HepG2 (cell line): ENCODE measurements at regions not wholly inside any gene's neighbourhood (a gene's known extent, or its start where the extent isn't known, plus 50 kb on each side); places are given as distances from the start of the nearest gene placed in this dataset.

Source experiments
- ATAC-seq: fragments of 200-7000 bp; cut with Tn5 transposase; 3 replicates; pipeline ENCODE4 v1.9.1; 2020; ENCODE audit warnings: mild to moderate bottlenecking, moderate library complexity
- BruUV-seq: library from RNA; stranded (reverse); fragments of 400-500 nt; replicated peaks from 2 replicates; lab custom pipeline; 2021; lab: Mats Ljungman, UMichigan
- CTCF ChIA-PET: fragments of 300-600 bp; formaldehyde crosslinking; extraction: SDS; loops from one replicate; lab custom pipeline; 2021; ENCODE audit warnings: low total read pairs, inconsistent platforms, low intra/inter-chr PET ratio; lab: Yijun Ruan, JAX
- POLR2A ChIA-PET: fragments of 350-600 bp; sonication (Branson Sonifier 250); formaldehyde crosslinking; loops from one replicate; lab custom pipeline; 2020; ENCODE audit warnings: antibody characterized with exemption, inconsistent platforms; lab: Yijun Ruan, JAX
- DNase-seq: peaks from one replicate; pipeline ENCODE4 v3.0.0-alpha.2; 2015; ENCODE audit warnings: low spot score
- FAIRE-seq: peaks from 3 replicates; lab custom pipeline; 2011; peaks lifted over from hg19 to GRCh38; lab: Jason Lieb, UNC
- H2AFZ ChIP-seq: one replicate; pipeline ENCODE4 v1.6.1; 2011; ENCODE audit warnings: low read length, inconsistent platforms
- H3K27ac ChIP-seq: fragments of 300-600 bp; 3 replicates; pipeline ENCODE4 v1.8.0; 2011; ENCODE audit warnings: mixed run types, mild to moderate bottlenecking, mixed read lengths, low read length, inconsistent platforms; ENCODE audit not compliant: insufficient read depth; ENCODE audit errors: extremely low read length
- H3K27me3 ChIP-seq, 2 experiments: fragments of 200-600 bp in 1 of 2; 2 replicates in 1 of 2; 3 replicates in 1 of 2; pipeline versions ENCODE4 v1.6.0 to v1.8.0; 2011; ENCODE audit warnings: low read length in 2 of 2, mild to moderate bottlenecking in 2 of 2, moderate library complexity in 2 of 2, inconsistent platforms in 1 of 2; ENCODE audit not compliant: insufficient read depth in 2 of 2, control insufficient read depth in 1 of 2
- H3K36me3 ChIP-seq, 2 experiments: fragments of 200-600 bp in 1 of 2; replicated peaks in 1 of 2; 2 replicates in 1 of 2; 3 replicates in 1 of 2; pipeline versions ENCODE4 v1.5.1 to v1.8.0; 2011; ENCODE audit warnings: low read length in 2 of 2, inconsistent platforms in 1 of 2; ENCODE audit not compliant: insufficient read depth in 2 of 2, control insufficient read depth in 1 of 2
- H3K4me1 ChIP-seq: 2 replicates; pipeline ENCODE4 v1.5.1; 2012; ENCODE audit warnings: low read length, inconsistent platforms; ENCODE audit not compliant: insufficient read depth
- H3K4me2 ChIP-seq: 2 replicates; pipeline ENCODE4 v1.6.0; 2011; ENCODE audit warnings: low read depth, low read length, inconsistent platforms
- H3K4me3 ChIP-seq, 3 experiments: fragments of 200-600 bp in 1 of 3; sonication (generic), shearing (Covaris generic) in 1 of 3; replicated peaks in 1 of 3; 2 replicates each; pipeline ENCODE4 v1.5.1; 2011 to 2016; ENCODE audit warnings: low read length in 3 of 3, inconsistent platforms in 2 of 3, low read depth in 2 of 3, mild to moderate bottlenecking in 2 of 3, control low read depth in 1 of 3, mixed read lengths in 1 of 3; ENCODE audit not compliant: insufficient read depth in 1 of 3
- H3K79me2 ChIP-seq: one replicate; pipeline ENCODE4 v1.6.1; 2011; ENCODE audit warnings: low read length, inconsistent platforms; ENCODE audit not compliant: insufficient read depth
- H3K9ac ChIP-seq: 2 replicates; pipeline ENCODE4 v1.6.0; 2011; ENCODE audit warnings: mild to moderate bottlenecking, low read depth, low read length, inconsistent platforms; ENCODE audit not compliant: insufficient read depth
- H3K9me3 ChIP-seq: 2 replicates; pipeline ENCODE4 v1.5.1; 2012; ENCODE audit warnings: mild to moderate bottlenecking, low read length
- H4K20me1 ChIP-seq: 2 replicates; pipeline ENCODE4 v1.6.0; 2011; ENCODE audit warnings: inconsistent platforms, mild to moderate bottlenecking, low read length, moderate library complexity; ENCODE audit not compliant: insufficient read depth
- CEBPB ChIP-seq: IDR thresholded peaks from 2 replicates; pipeline ENCODE4 v1.6.1; 2011; ENCODE audit warnings: low read depth, low read length, improper control_type of control experiment, borderline replicate concordance
- E2F5 ChIP-seq: sonication (generic); formaldehyde crosslinking; conservative IDR thresholded peaks from 2 replicates; pipeline ENCODE4 v1.4.0; 2020; ENCODE audit warnings: missing genetic modification reagents
- HDAC6 ChIP-seq: fragments of 200-600 bp; sonication (generic); IDR thresholded peaks from 2 replicates; pipeline ENCODE4 v1.7.0; 2017; ENCODE audit warnings: mild to moderate bottlenecking, antibody characterized with exemption, low read length, low read depth
- KLF12 ChIP-seq: sonication (generic); formaldehyde crosslinking; IDR thresholded peaks from 2 replicates; pipeline ENCODE4 v1.4.0; 2020; ENCODE audit warnings: missing genetic modification reagents, borderline replicate concordance
- MNT ChIP-seq: fragments of 450-650 bp; IDR thresholded peaks from 2 replicates; pipeline ENCODE4 v1.6.1; 2016
- MXD1 ChIP-seq: sonication (generic); formaldehyde crosslinking; IDR thresholded peaks from 2 replicates; pipeline ENCODE4 v1.4.0; 2020; ENCODE audit warnings: mild to moderate bottlenecking, missing genetic modification reagents
- PAF1 ChIP-seq: IDR thresholded peaks from 2 replicates; pipeline ENCODE4 v1.6.1; 2016; ENCODE audit warnings: missing genetic modification reagents, missing compliant biosample characterization
- RFXAP ChIP-seq: sonication (generic); formaldehyde crosslinking; IDR thresholded peaks from 2 replicates; pipeline ENCODE4 v1.4.0; 2020; ENCODE audit warnings: missing genetic modification reagents, borderline replicate concordance
- SNAPC2 ChIP-seq: sonication (generic); formaldehyde crosslinking; IDR thresholded peaks from 2 replicates; pipeline ENCODE4 v1.8.1; 2022; ENCODE audit warnings: mild to moderate bottlenecking, missing genetic modification reagents
- TEAD3 ChIP-seq: optimal IDR thresholded peaks from 2 replicates; pipeline ENCODE3; 2016; ENCODE audit warnings: borderline replicate concordance
- ZBTB49 ChIP-seq: sonication (generic); formaldehyde crosslinking; IDR thresholded peaks from 2 replicates; pipeline ENCODE4 v1.4.0; 2020; ENCODE audit warnings: missing genetic modification reagents, borderline replicate concordance
- ZNF256 ChIP-seq: sonication (generic); formaldehyde crosslinking; conservative IDR thresholded peaks from 2 replicates; pipeline ENCODE4 v1.4.0; 2020; ENCODE audit warnings: missing genetic modification reagents
- WGBS: methylation state at CpG from one replicate; pipeline ENCODE4 v1.1.6; 2017; ENCODE audit warnings: low lambda C conversion rate; 5-methylcytosine and 5-hydroxymethylcytosine counted together
- in situ Hi-C: cut with HindIII; loops from 2 replicates; pipeline ENCODE4 v1.10.0; 2017; ENCODE audit warnings: low pct_unique_long_range_greater_than_20kb; ENCODE audit not compliant: extremely low pct_ligation_motif_present
- intact Hi-C: fragments of 100-400 bp; cut with micrococcal nuclease; formaldehyde crosslinking; loops from one replicate; pipeline ENCODE4 v1.10.0; 2022; ENCODE audit not compliant: unreplicated experiment

GRCh38 chr2:33975498-33975897 is 376.4 kb upstream of the FAM98A start (continued):
- no peak for TF ChIP-seq RFXAP (CRISPR knock-in tag)
- no peak for TF ChIP-seq KLF12 (CRISPR knock-in tag)
- no peak for TF ChIP-seq TEAD3 (CRISPR knock-in tag)

GRCh38 chr2:33967103-33967502 is 368.0 kb upstream of the FAM98A start:
- in situ Hi-C loops = no loop called here

More at GRCh38 chr2:33967103-33967502, 368.0 kb upstream of the FAM98A start:
- Histone ChIP-seq H3K9me3 (no peaks in the 10 kb centered on the region), H3K27ac (no peak overlapping the region), H3K4me1 (no peaks in the 10 kb centered on the region), H3K4me2 (no peak overlapping the region), H3K9ac (no peak overlapping the region), H4K20me1 (no peaks in the 10 kb centered on the region), H3K36me3 (no peaks in the 10 kb centered on the region), H3K4me3 (no peak overlapping the region), H3K27me3 (no peaks in the 10 kb centered on the region), H3K79me2 (no peaks in the 10 kb centered on the region), H2AFZ (no peak overlapping the region)
- WGBS = 32% methylated on average over 4 of the region's 4 CpGs
- ChIA-PET CTCF (no interaction called here), POLR2A (no interaction called here)
- no peak for TF ChIP-seq E2F5 (CRISPR knock-in tag)
- no peak for TF ChIP-seq HDAC6
- TF ChIP-seq MXD1 = no peak
- no peak for TF ChIP-seq SNAPC2
- TF ChIP-seq CEBPB = peak; percentile 84
- TF ChIP-seq ZBTB49 (CRISPR knock-in tag) = no peak
- TF ChIP-seq ZNF256 (CRISPR knock-in tag) = no peak
- TF ChIP-seq MNT = no peak
- no peak for TF ChIP-seq PAF1
- FAIRE-seq = no peak
- DNase-seq = no peak
- no TSS peak for BruUV-seq
- intact Hi-C loops = no loop called here
- ATAC-seq = no peak
